ENCODE measurements at regions not wholly inside any gene's neighbourhood (a gene's known extent, or its start where the extent isn't known, plus 50 kb on each side); places are given as distances from the start of the nearest gene placed in this dataset.

GRCh38 chr4:4945021-4945420 lies 74.2 kb downstream of the CYTL1 start:
- ChIA-PET CTCF (no interaction called here), POLR2A (ENCODE audit: low non-redundant PET) (no interaction called here)
- TF ChIP-seq CTCF (conservative IDR thresholded peaks at IDR 0.05; ENCODE audit: low read depth): no peak
- DNase-seq (ENCODE audit: low spot score): no peak
- no peak overlapping the region for H3K27ac ChIP-seq

GRCh38 chr4:4945829-4946228 lies 73.4 kb downstream of the CYTL1 start:
- no peak overlapping the region for H3K27ac ChIP-seq
- no peak for DNase-seq (ENCODE audit: low spot score)
- no peak for TF ChIP-seq CTCF (conservative IDR thresholded peaks at IDR 0.05; ENCODE audit: low read depth)
- CTCF ChIA-PET: interaction anchor here (0.6 kb wide), 1 partner anchor 85 kb away, joined by 4 read pairs; no protein-coding TSS in a partner anchor
- POLR2A ChIA-PET (ENCODE audit: low non-redundant PET): no interaction called here

GRCh38 chr4:4946416-4946815 lies 72.8 kb downstream of the CYTL1 start:
- H3K27ac ChIP-seq: no peak overlapping the region
- no peak for DNase-seq (ENCODE audit: low spot score)
- ChIA-PET POLR2A (ENCODE audit: low non-redundant PET) (no interaction called here), CTCF (interaction anchor here (0.6 kb wide), 1 partner anchor 86 kb away, joined by 4 read pairs; no protein-coding TSS in a partner anchor)
- TF ChIP-seq CTCF (conservative IDR thresholded peaks at IDR 0.05; ENCODE audit: low read depth): no peak

GRCh38 chr4:4947721-4948120 lies 71.5 kb downstream of the CYTL1 start:
- ChIA-PET POLR2A (ENCODE audit: low non-redundant PET) (no interaction called here), CTCF (no interaction called here)
- no peak overlapping the region for H3K27ac ChIP-seq
- no peak for DNase-seq (ENCODE audit: low spot score)
- no peak for TF ChIP-seq CTCF (conservative IDR thresholded peaks at IDR 0.05; ENCODE audit: low read depth)

- no peak for TF ChIP-seq CTCF (conservative IDR thresholded peaks at IDR 0.05; ENCODE audit: low read depth)
- POLR2A ChIA-PET (ENCODE audit: low non-redundant PET): no interaction called here
- CTCF ChIA-PET: no interaction called here
- DNase-seq (ENCODE audit: low spot score): no peak
- H3K27ac ChIP-seq: no peak overlapping the region
Measured at GRCh38 chr4:4948370-4948769, 70.9 kb downstream of the CYTL1 start.

GRCh38 chr4:4950561-4951290 lies 68.5 kb downstream of the CYTL1 start:
- CTCF ChIA-PET: no interaction called here
- POLR2A ChIA-PET (ENCODE audit: low non-redundant PET): no interaction called here

More at GRCh38 chr4:4950561-4951290, 68.5 kb downstream of the CYTL1 start:
- DNase-seq (ENCODE audit: low spot score): no peak
- no peak overlapping the region for H3K27ac ChIP-seq
- TF ChIP-seq CTCF (conservative IDR thresholded peaks at IDR 0.05; ENCODE audit: low read depth): no peak

Data from RWPE1 (cell line).